BJ (cell line): ENCODE measurements at regions not wholly inside any gene's neighbourhood (a gene's known extent, or its start where the extent isn't known, plus 50 kb on each side); places are given as distances from the start of the nearest gene placed in this dataset.

Experiments
- CTCF ChIA-PET: fragments of 350-600 bp; formaldehyde crosslinking; extraction: SDS; loops from one replicate; lab custom pipeline; 2021; ENCODE audit warnings: antibody characterized with exemption, inconsistent platforms; lab: Yijun Ruan, JAX
- POLR2A ChIA-PET: fragments of 300-600 bp; sonication (Branson Sonifier 250); formaldehyde crosslinking; extraction: SDS; loops from one replicate; lab custom pipeline; 2021; ENCODE audit warnings: antibody characterized with exemption; lab: Charles Lee
- DNase-seq: peaks from one replicate; pipeline ENCODE4 v3.0.0-alpha.2; 2011; ENCODE audit warnings: low read depth
- H3K27me3 ChIP-seq: 2 replicates; pipeline ENCODE4 v1.6.0; 2011; ENCODE audit warnings: low read length; ENCODE audit not compliant: control insufficient read depth, insufficient read depth
- H3K36me3 ChIP-seq: 2 replicates; pipeline ENCODE4 v1.5.1; 2011; ENCODE audit warnings: low read length; ENCODE audit not compliant: control insufficient read depth, insufficient read depth
- H3K4me3 ChIP-seq: 2 replicates; pipeline ENCODE4 v1.5.1; 2011; ENCODE audit warnings: low read depth, mild to moderate bottlenecking, control low read depth, low read length
- CTCF ChIP-seq: IDR thresholded peaks from 2 replicates; pipeline ENCODE4 v1.5.1; 2011; ENCODE audit warnings: low read depth, mild to moderate bottlenecking, control low read depth, inconsistent platforms, low read length, moderate library complexity; ENCODE audit not compliant: insufficient read depth

DNA sequence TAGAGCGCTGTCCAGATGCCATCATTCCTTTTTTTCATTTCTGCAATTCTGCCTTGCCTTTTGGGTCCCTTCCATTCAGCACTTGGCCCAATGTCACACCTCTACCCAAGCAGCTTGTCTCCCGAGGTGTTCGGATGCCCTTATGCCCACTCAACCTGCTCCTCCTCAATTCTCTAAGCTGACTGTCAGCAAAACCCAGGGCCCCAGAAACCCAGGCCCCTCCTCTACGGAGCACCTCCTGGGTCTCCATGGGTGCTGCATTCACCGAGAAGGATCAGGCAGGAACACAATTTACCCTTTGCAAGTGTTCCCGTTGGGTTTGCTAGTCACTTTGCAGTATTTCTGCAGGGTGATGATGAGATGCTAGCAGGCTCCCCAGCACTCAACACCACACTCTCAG, 86.7 kb upstream of the RAB6C start:
- CTCF ChIA-PET, result no interaction called here
- DNase-seq, result no peak
- POLR2A ChIA-PET, result no interaction called here
- no peak for TF ChIP-seq CTCF
- Histone ChIP-seq H3K27me3 (no peaks in the 10 kb centered on the region), H3K36me3 (no peaks in the 10 kb centered on the region), H3K4me3 (no peak overlapping the region)

DNA sequence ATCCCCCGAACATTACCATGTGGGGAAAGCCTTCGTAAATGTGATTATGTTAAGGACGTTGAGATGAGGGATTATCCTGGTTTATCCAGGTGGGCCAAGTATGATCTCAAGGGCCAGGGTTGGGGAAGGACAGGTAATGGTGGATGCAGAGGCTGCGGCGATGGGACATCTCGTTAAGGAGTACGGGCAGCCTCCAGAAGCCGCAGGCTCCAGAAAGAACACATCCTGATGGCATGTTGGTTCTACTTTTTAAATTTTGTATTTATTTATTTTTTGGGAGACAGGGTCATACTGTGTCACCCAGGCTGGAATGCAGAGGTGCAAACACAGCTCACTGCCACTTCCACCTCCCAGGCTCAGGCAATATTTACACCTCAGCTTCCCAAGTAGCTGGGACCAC, 86.2 kb upstream of the RAB6C start:
- H3K36me3 ChIP-seq, result no peaks in the 10 kb centered on the region
- ChIA-PET CTCF (no interaction called here), POLR2A (no interaction called here)
- no peak for DNase-seq
- no peak for TF ChIP-seq CTCF
- no peak overlapping the region for H3K4me3 ChIP-seq
- no peaks in the 10 kb centered on the region for H3K27me3 ChIP-seq

GRCh38 chr2:129894616-129895015, 84.8 kb upstream of the RAB6C start:
- Histone ChIP-seq H3K36me3 (no peaks in the 10 kb centered on the region), H3K27me3 (no peaks in the 10 kb centered on the region), H3K4me3 (no peak overlapping the region)
- ChIA-PET POLR2A (no interaction called here), CTCF (no interaction called here)
- TF ChIP-seq CTCF, result no peak
- DNase-seq, result no peak

GRCh38 chr2:129895061-129895460, 84.4 kb upstream of the RAB6C start:
- ChIA-PET POLR2A (no interaction called here), CTCF (no interaction called here)
- no peaks in the 10 kb centered on the region for H3K27me3 ChIP-seq
- no peak overlapping the region for H3K4me3 ChIP-seq
- TF ChIP-seq CTCF, result no peak
- DNase-seq, result no peak
- H3K36me3 ChIP-seq, result no peaks in the 10 kb centered on the region

DNA sequence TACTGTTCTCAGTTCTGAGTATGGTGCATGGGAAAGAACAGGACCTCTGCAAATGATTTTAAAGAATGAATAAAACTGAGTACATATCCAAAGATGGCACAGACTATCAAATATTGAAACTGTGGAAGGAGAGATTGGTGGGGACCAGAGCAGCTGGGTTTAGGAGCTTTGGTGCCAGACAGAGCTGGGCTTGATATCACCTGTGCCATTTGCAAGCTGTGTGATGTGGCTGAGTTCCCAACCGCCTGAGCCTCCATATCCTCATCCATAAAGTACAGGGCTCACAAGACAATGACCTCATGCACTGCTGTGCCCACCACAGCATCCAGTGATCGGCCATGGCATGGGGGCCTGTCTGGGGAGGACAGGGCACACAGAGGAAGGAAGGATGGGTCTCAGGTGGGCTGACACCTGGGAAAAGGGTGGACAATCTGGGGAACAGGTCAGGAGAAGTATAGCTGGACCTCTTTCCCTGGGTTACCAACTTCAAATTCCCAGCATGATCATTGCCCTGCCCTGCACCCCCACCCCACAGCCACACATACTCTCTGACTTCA, 83.9 kb upstream of the RAB6C start:
- no peak for DNase-seq
- H3K27me3 ChIP-seq, result no peaks in the 10 kb centered on the region
- no peak overlapping the region for H3K4me3 ChIP-seq
- ChIA-PET CTCF (no interaction called here), POLR2A (no interaction called here)
- H3K36me3 ChIP-seq, result no peaks in the 10 kb centered on the region
- no peak for TF ChIP-seq CTCF
